Effector memory CD8-positive, alpha-beta T cell (primary cell): ENCODE measurements at regions not wholly inside any gene's neighbourhood (a gene's known extent, or its start where the extent isn't known, plus 50 kb on each side); places are given as distances from the start of the nearest gene placed in this dataset.

Source experiments
- ATAC-seq: fragments of 150-1000 bp; cut with Tn5 transposase; replicated peaks from 2 replicates; pipeline ENCODE4 v1.10.0; 2021; ENCODE audit warnings: mild to moderate bottlenecking, moderate library complexity
- DNase-seq, 3 experiments: peaks; one replicate each; pipeline ENCODE4 v3.0.0; 2021
- H3K27ac Mint-ChIP-seq, 2 donors: one replicate each; pipeline ENCODE4 v1.8.0; 2022; ENCODE audit warnings: mild to moderate bottlenecking in 2 of 2, mixed read lengths in 2 of 2, moderate library complexity in 2 of 2
- H3K27me3 Mint-ChIP-seq, 2 donors: one replicate each; pipeline ENCODE4 v1.8.0; 2022; ENCODE audit warnings: mixed read lengths in 2 of 2
- H3K36me3 Mint-ChIP-seq: one replicate; pipeline ENCODE4 v1.8.0; 2022; ENCODE audit warnings: mild to moderate bottlenecking, moderate library complexity, mixed read lengths; ENCODE audit not compliant: insufficient read depth
- H3K4me1 Mint-ChIP-seq, 2 donors: one replicate each; pipeline ENCODE4 v1.8.0; 2022; ENCODE audit warnings: low read depth in 2 of 2, mixed read lengths in 2 of 2
- H3K4me3 Mint-ChIP-seq, 2 donors: one replicate each; pipeline ENCODE4 v1.8.0; 2022; ENCODE audit warnings: mild to moderate bottlenecking in 2 of 2, mixed read lengths in 2 of 2, moderate library complexity in 2 of 2
- H3K9me3 Mint-ChIP-seq, 2 donors: one replicate each; pipeline ENCODE4 v1.8.0; 2022; ENCODE audit warnings: mixed read lengths in 2 of 2

GRCh38 chr1:82722608-82723007 is 921.9 kb downstream of the ADGRL2 start:
- no peaks in the 10 kb centered on the region for H3K27me3 Mint-ChIP-seq
- no peak for ATAC-seq
- H3K4me1 Mint-ChIP-seq: no peaks in the 10 kb centered on the region
- H3K4me3 Mint-ChIP-seq: no peak overlapping the region
- H3K27ac Mint-ChIP-seq: no peak overlapping the region
- DNase-seq: no peak
- no peaks in the 10 kb centered on the region for H3K36me3 Mint-ChIP-seq
- H3K9me3 Mint-ChIP-seq: peaks cover 5% of the 10 kb centered on the region in 2 donors

GRCh38 chr1:82721702-82722101 is 921.0 kb downstream of the ADGRL2 start:
- ATAC-seq (no peak), DNase-seq (no peak)
- Mint-ChIP-seq H3K36me3 (no peaks in the 10 kb centered on the region), H3K9me3 (peaks cover 5% of the 10 kb centered on the region in 2 donors), H3K27me3 (no peaks in the 10 kb centered on the region), H3K4me3 (no peak overlapping the region), H3K4me1 (no peaks in the 10 kb centered on the region), H3K27ac (no peak overlapping the region)

GRCh38 chr1:82718719-82719419 is 918.1 kb downstream of the ADGRL2 start:
- Mint-ChIP-seq H3K9me3 (peaks cover 10% of the 10 kb centered on the region in 2 donors), H3K36me3 (no peaks in the 10 kb centered on the region), H3K27me3 (no peaks in the 10 kb centered on the region), H3K27ac (no peak overlapping the region), H3K4me1 (no peaks in the 10 kb centered on the region), H3K4me3 (no peak overlapping the region)
- ATAC-seq (no peak), DNase-seq (no peak)

DNA sequence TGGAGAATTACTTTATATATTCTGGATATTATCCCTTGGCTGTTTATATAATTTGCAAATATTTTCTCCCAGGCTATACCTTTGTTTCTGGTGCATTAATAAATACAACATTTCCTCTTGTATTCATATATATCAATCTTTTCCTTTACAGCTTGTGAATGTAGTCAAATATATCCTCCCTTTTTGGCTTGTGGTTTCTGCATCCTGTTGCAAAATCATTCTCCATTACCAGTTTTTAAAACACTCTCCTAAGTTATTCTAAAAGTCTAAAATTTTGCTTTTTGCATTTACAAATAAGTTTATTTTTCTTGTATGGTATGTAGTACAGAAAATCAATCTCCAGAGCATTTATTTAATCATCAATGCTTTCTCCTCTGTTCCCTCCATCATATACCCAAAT is 909.4 kb downstream of the ADGRL2 start:
- no peaks in the 10 kb centered on the region for H3K4me1 Mint-ChIP-seq
- H3K9me3 Mint-ChIP-seq: peaks cover 6 to 17% of the 10 kb centered on the region in 2 donors
- H3K36me3 Mint-ChIP-seq: peaks cover 2% of the 10 kb centered on the region
- H3K27me3 Mint-ChIP-seq: no peaks in the 10 kb centered on the region
- H3K27ac Mint-ChIP-seq: no peak overlapping the region
- ATAC-seq (no peak), DNase-seq (no peak)
- no peak overlapping the region for H3K4me3 Mint-ChIP-seq

GRCh38 chr1:82707681-82708080 is 906.9 kb downstream of the ADGRL2 start:
- no peak for DNase-seq
- peaks cover 2% of the 10 kb centered on the region for H3K36me3 Mint-ChIP-seq
- H3K27ac Mint-ChIP-seq: no peak overlapping the region
- H3K4me1 Mint-ChIP-seq: no peaks in the 10 kb centered on the region
- ATAC-seq: no peak
- H3K9me3 Mint-ChIP-seq: peaks cover 4 to 8% of the 10 kb centered on the region in 2 donors
- no peak overlapping the region for H3K4me3 Mint-ChIP-seq
- H3K27me3 Mint-ChIP-seq: no peaks in the 10 kb centered on the region

DNA sequence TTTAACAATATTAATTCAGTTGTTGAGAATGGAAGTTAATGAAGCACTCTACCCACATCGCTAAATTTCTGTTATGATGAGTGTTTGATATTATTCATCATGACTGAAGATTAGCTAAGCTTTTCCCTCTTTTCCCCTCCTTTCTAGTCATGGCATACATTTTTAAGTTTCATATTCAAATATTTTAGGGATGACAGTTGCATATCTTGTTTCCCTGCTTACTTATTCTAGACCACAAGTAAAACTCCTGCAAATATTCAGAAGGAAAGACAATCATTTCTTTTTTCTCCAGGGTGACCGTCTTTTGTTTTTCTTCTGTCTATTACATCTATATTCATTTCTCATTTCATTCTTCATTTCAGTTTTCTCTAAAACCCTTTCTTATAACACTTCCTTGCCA is 906.0 kb downstream of the ADGRL2 start:
- DNase-seq (no peak), ATAC-seq (no peak)
- H3K4me3 Mint-ChIP-seq: no peak overlapping the region

GRCh38 chr1:82704966-82705365 is 904.2 kb downstream of the ADGRL2 start:
- Mint-ChIP-seq H3K4me1 (no peaks in the 10 kb centered on the region), H3K27me3 (no peaks in the 10 kb centered on the region), H3K9me3 (peaks cover 0 to 2% of the 10 kb centered on the region in 2 donors), H3K4me3 (no peak overlapping the region), H3K27ac (no peak overlapping the region), H3K36me3 (peaks cover 2% of the 10 kb centered on the region)
- DNase-seq: no peak
- no peak for ATAC-seq

More for the DNA sequence above, 906.0 kb downstream of the ADGRL2 start:
- no peaks in the 10 kb centered on the region for H3K4me1 Mint-ChIP-seq
- no peaks in the 10 kb centered on the region for H3K27me3 Mint-ChIP-seq
- H3K27ac Mint-ChIP-seq: no peak overlapping the region
- H3K9me3 Mint-ChIP-seq: peaks cover 0 to 4% of the 10 kb centered on the region in 2 donors
- peaks cover 2% of the 10 kb centered on the region for H3K36me3 Mint-ChIP-seq

- H3K9me3 Mint-ChIP-seq: peaks cover 0 to 2% of the 10 kb centered on the region in 2 donors
- no peaks in the 10 kb centered on the region for H3K27me3 Mint-ChIP-seq
- no peak overlapping the region for H3K27ac Mint-ChIP-seq
- no peak overlapping the region for H3K4me3 Mint-ChIP-seq
- H3K4me1 Mint-ChIP-seq: no peaks in the 10 kb centered on the region
- ATAC-seq (no peak), DNase-seq (no peak)
- peaks cover 2% of the 10 kb centered on the region for H3K36me3 Mint-ChIP-seq
Observed at GRCh38 chr1:82704393-82704792, 903.7 kb downstream of the ADGRL2 start.

- DNase-seq (no peak), ATAC-seq (no peak)
- Mint-ChIP-seq H3K9me3 (peaks cover 0 to 2% of the 10 kb centered on the region in 2 donors), H3K27ac (no peak overlapping the region), H3K27me3 (no peaks in the 10 kb centered on the region), H3K36me3 (peaks cover 2% of the 10 kb centered on the region), H3K4me1 (no peaks in the 10 kb centered on the region), H3K4me3 (no peak overlapping the region)
Observed at GRCh38 chr1:82703951-82704350, 903.2 kb downstream of the ADGRL2 start.

DNA sequence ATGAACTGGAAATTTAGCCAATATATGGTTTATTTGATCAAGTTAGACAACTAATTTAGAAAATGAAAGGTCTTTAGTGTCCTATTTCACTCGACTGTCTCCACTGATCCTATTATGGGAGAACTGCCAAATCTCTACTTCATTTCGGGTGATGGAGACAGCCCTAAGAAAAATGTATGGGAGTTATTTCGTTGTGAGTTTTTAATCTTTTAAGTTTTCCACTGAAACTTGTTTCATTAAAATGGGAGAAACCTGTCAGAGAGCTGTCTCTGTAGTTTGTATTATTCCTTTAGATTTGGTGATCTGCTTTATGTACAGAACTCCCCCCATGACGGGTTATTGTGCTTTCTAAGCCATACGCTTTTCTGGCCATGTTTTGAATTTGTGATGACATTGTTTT is 899.7 kb downstream of the ADGRL2 start:
- no peaks in the 10 kb centered on the region for H3K36me3 Mint-ChIP-seq
- peaks cover 0 to 5% of the 10 kb centered on the region in 2 donors for H3K9me3 Mint-ChIP-seq
- DNase-seq: no peak
- ATAC-seq: no peak
- H3K4me3 Mint-ChIP-seq: no peak overlapping the region
- no peaks in the 10 kb centered on the region for H3K4me1 Mint-ChIP-seq
- no peaks in the 10 kb centered on the region for H3K27me3 Mint-ChIP-seq
- no peak overlapping the region for H3K27ac Mint-ChIP-seq

DNA sequence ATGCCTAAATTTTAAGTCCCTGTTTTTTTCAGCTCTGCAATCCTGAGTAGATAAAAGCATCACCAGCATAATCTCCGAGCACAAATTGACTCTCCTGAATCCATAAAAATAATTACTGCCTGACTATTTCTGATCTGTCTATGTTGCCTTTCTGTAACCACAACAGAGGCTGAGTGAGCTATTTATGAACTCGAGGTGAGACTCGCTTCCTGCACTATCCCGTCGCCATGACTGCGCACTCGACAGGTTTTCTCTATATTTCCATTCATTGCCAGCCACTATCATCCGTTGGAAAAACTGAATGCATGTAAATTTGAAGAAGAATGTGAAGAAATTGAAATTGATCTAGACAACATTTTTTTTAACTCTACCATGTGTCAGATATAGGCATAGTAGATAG is 897.2 kb downstream of the ADGRL2 start:
- Mint-ChIP-seq H3K4me1 (no peaks in the 10 kb centered on the region), H3K27me3 (no peaks in the 10 kb centered on the region), H3K4me3 (no peak overlapping the region), H3K9me3 (peaks cover 0 to 5% of the 10 kb centered on the region in 2 donors), H3K36me3 (no peaks in the 10 kb centered on the region), H3K27ac (no peak overlapping the region)
- no peak for ATAC-seq
- DNase-seq: no peak

- no peaks in the 10 kb centered on the region for H3K27me3 Mint-ChIP-seq
- H3K36me3 Mint-ChIP-seq: no peaks in the 10 kb centered on the region
- peaks cover 0 to 5% of the 10 kb centered on the region in 2 donors for H3K9me3 Mint-ChIP-seq
- no peak overlapping the region for H3K27ac Mint-ChIP-seq
- H3K4me1 Mint-ChIP-seq: no peaks in the 10 kb centered on the region
- ATAC-seq (no peak), DNase-seq (no peak)
- H3K4me3 Mint-ChIP-seq: no peak overlapping the region
Observed at GRCh38 chr1:82695443-82695842, 894.7 kb downstream of the ADGRL2 start.

DNA sequence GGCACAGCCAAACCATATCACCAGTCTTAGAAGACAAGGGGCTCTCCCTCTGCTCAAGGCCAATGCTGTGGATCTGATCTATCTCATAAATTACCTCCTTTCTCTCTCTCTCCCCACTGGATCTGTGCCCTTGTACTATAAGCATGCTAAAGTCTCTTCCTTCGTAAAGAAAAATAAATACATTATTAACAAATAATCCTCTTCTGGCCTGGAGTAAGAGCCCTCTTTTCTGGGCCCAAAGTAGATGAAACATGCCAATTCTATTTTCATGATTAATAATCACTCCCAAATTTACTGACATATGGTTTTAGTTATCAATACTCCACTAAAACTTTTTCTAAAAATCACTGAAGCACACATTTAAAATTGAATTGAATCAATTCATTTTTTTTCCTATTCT is 889.7 kb downstream of the ADGRL2 start:
- no peaks in the 10 kb centered on the region for H3K4me1 Mint-ChIP-seq
- no peak overlapping the region for H3K27ac Mint-ChIP-seq
- peaks cover 3 to 16% of the 10 kb centered on the region in 2 donors for H3K9me3 Mint-ChIP-seq
- ATAC-seq (no peak), DNase-seq (no peak)
- no peaks in the 10 kb centered on the region for H3K36me3 Mint-ChIP-seq
- no peaks in the 10 kb centered on the region for H3K27me3 Mint-ChIP-seq
- H3K4me3 Mint-ChIP-seq: no peak overlapping the region

- peaks cover 3 to 16% of the 10 kb centered on the region in 2 donors for H3K9me3 Mint-ChIP-seq
- H3K4me1 Mint-ChIP-seq: no peaks in the 10 kb centered on the region
- H3K36me3 Mint-ChIP-seq: no peaks in the 10 kb centered on the region
- no peak overlapping the region for H3K27ac Mint-ChIP-seq
- ATAC-seq: no peak
- H3K27me3 Mint-ChIP-seq: no peaks in the 10 kb centered on the region
- H3K4me3 Mint-ChIP-seq: no peak overlapping the region
- no peak for DNase-seq
Observed at GRCh38 chr1:82689217-82689616, 888.5 kb downstream of the ADGRL2 start.
